Glutamatergic neuron (in vitro differentiated cells): ENCODE measurements at regions not wholly inside any gene's neighbourhood (a gene's known extent, or its start where the extent isn't known, plus 50 kb on each side); places are given as distances from the start of the nearest gene placed in this dataset.

ENCODE experiments used
- DNase-seq: peaks from one replicate; pipeline ENCODE4 v3.0.0; 2022
- H3K27ac Mint-ChIP-seq: one replicate; pipeline ENCODE4 v1.8.0; 2020; ENCODE audit warnings: mild to moderate bottlenecking, mixed read lengths, inconsistent platforms; ENCODE audit not compliant: unreplicated experiment
- H3K27me3 Mint-ChIP-seq: one replicate; pipeline ENCODE4 v1.8.0; 2020; ENCODE audit warnings: mild to moderate bottlenecking, moderate library complexity, mixed read lengths, inconsistent platforms; ENCODE audit not compliant: unreplicated experiment
- H3K36me3 Mint-ChIP-seq: one replicate; pipeline ENCODE4 v1.8.0; 2020; ENCODE audit warnings: mild to moderate bottlenecking, mixed read lengths, inconsistent platforms; ENCODE audit not compliant: unreplicated experiment
- H3K4me1 Mint-ChIP-seq: one replicate; pipeline ENCODE4 v1.8.0; 2020; ENCODE audit warnings: mild to moderate bottlenecking, low read depth, mixed read lengths, inconsistent platforms; ENCODE audit not compliant: unreplicated experiment
- H3K4me3 Mint-ChIP-seq: one replicate; pipeline ENCODE4 v1.8.0; 2020; ENCODE audit warnings: mild to moderate bottlenecking, mixed read lengths, inconsistent platforms; ENCODE audit not compliant: unreplicated experiment
- H3K9me3 Mint-ChIP-seq: one replicate; pipeline ENCODE4 v1.8.0; 2020; ENCODE audit warnings: mild to moderate bottlenecking, moderate library complexity, mixed read lengths, inconsistent platforms; ENCODE audit not compliant: unreplicated experiment
- TF ChIP-seq, protein P1 (sequence below): fragments of 200-600 bp; sonication (generic); IDR thresholded peaks from one replicate; pipeline ENCODE4 v1.5.0; 2021; ENCODE audit not compliant: partially characterized antibody, unreplicated experiment

DNA sequence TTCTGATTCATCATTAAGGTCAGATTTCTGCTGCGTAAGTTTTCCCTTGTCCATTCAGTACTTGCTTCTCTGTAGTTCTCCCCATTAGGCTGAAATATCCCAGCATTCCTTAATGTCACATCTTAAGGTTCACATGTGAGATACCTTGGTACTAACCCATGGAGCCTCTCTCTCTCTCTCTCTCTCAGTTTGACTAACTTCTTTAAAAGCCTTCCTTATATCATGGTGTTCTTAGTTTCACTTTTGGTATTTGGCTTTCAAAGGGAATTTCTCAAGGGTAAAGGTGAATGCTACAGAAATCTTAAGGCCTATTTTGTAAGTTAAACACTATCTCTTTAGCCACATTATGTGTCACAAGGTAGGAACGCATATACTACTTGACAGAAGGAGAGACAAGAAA, 427.3 kb upstream of the ZNF717 start:
- TF ChIP-seq, protein P1, sequence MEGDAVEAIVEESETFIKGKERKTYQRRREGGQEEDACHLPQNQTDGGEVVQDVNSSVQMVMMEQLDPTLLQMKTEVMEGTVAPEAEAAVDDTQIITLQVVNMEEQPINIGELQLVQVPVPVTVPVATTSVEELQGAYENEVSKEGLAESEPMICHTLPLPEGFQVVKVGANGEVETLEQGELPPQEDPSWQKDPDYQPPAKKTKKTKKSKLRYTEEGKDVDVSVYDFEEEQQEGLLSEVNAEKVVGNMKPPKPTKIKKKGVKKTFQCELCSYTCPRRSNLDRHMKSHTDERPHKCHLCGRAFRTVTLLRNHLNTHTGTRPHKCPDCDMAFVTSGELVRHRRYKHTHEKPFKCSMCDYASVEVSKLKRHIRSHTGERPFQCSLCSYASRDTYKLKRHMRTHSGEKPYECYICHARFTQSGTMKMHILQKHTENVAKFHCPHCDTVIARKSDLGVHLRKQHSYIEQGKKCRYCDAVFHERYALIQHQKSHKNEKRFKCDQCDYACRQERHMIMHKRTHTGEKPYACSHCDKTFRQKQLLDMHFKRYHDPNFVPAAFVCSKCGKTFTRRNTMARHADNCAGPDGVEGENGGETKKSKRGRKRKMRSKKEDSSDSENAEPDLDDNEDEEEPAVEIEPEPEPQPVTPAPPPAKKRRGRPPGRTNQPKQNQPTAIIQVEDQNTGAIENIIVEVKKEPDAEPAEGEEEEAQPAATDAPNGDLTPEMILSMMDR = no peak
- Mint-ChIP-seq H3K36me3 (peaks cover 6% of the 10 kb centered on the region), H3K9me3 (peaks cover 6% of the 10 kb centered on the region), H3K27ac (no peak overlapping the region), H3K27me3 (no peaks in the 10 kb centered on the region), H3K4me3 (no peak overlapping the region), H3K4me1 (no peaks in the 10 kb centered on the region)
- DNase-seq = no peak

DNA sequence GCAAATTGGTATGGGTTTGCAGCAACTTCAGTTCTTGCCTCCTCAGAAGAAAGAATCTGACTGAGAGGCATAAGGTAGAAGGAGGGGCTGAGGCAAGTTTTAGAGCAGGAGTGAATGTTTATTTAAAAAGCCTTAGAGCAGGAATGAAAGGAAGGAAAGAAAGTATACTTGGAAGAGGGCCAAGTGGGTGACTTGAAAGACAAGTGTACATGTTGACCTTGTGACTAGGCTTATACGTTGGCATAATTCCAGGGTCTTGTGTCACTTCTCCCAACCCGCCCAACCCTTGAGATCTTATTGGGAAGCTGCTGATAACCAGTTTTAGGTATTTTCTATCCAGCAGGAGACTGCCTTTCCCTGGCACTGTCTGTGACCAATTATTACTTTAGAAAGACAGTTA, 436.9 kb upstream of the ZNF717 start:
- H3K9me3 Mint-ChIP-seq = peaks cover 3% of the 10 kb centered on the region
- no peak overlapping the region for H3K4me3 Mint-ChIP-seq
- TF ChIP-seq, protein P1 = no peak
- H3K27ac Mint-ChIP-seq = no peak overlapping the region
- no peaks in the 10 kb centered on the region for H3K36me3 Mint-ChIP-seq
- DNase-seq = no peak
- H3K27me3 Mint-ChIP-seq = no peaks in the 10 kb centered on the region
- H3K4me1 Mint-ChIP-seq = no peaks in the 10 kb centered on the region

DNA sequence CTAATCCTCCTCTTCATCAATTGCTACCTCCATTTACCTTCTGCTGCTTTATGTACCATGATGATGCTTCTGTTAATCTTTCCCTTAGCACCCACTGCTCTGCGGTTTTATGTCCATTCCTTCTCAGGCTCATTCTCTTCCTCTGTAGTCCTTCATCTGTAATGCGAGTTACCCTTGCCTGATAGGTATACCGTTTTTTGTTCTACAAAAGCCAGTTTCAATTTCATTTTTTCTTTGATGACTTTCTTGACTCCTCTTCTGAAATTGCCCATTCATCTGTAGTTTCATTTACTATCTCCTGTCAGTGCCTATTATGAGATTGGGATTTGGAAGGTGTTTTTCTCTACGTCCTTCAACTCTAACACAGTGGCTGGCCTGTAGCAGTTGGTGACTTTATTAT, 445.9 kb upstream of the ZNF717 start:
- no peak overlapping the region for H3K4me3 Mint-ChIP-seq
- H3K27me3 Mint-ChIP-seq = no peaks in the 10 kb centered on the region
- no peaks in the 10 kb centered on the region for H3K36me3 Mint-ChIP-seq
- TF ChIP-seq, protein P1 = no peak
- H3K27ac Mint-ChIP-seq = no peak overlapping the region
- no peaks in the 10 kb centered on the region for H3K9me3 Mint-ChIP-seq
- no peaks in the 10 kb centered on the region for H3K4me1 Mint-ChIP-seq
- DNase-seq = no peak

GRCh38 chr3:76242886-76243753, 457.8 kb upstream of the ZNF717 start:
- no peak for DNase-seq
- H3K27ac Mint-ChIP-seq = no peak overlapping the region
- no peaks in the 10 kb centered on the region for H3K27me3 Mint-ChIP-seq
- TF ChIP-seq, protein P1 = no peak
- no peaks in the 10 kb centered on the region for H3K9me3 Mint-ChIP-seq
- H3K4me3 Mint-ChIP-seq = no peak overlapping the region
- no peaks in the 10 kb centered on the region for H3K36me3 Mint-ChIP-seq
- H3K4me1 Mint-ChIP-seq = no peaks in the 10 kb centered on the region

DNA sequence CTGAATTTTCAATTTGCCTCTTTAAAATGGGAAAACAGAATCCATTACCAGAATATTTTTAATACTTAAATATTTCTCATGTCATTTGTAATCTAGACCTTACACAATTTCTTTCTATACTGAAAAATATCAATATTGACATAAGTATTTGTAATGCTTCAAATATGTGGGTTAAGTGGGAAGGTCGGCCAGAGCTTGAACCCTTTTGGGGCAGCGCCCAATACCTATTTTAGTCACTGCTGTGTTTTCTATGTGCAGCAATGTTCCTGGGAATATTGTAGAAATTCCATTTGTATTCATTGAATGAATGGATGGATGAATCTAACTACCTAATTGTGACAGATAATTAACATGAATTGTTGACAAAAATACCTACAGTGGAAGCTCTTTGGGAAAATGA, 459.7 kb upstream of the ZNF717 start:
- no peaks in the 10 kb centered on the region for H3K36me3 Mint-ChIP-seq
- TF ChIP-seq, protein P1 = no peak
- H3K4me1 Mint-ChIP-seq = no peaks in the 10 kb centered on the region

More for the DNA sequence above, 459.7 kb upstream of the ZNF717 start:
- no peaks in the 10 kb centered on the region for H3K9me3 Mint-ChIP-seq
- no peaks in the 10 kb centered on the region for H3K27me3 Mint-ChIP-seq
- no peak overlapping the region for H3K4me3 Mint-ChIP-seq
- no peak overlapping the region for H3K27ac Mint-ChIP-seq
- DNase-seq = no peak
